OCI-LY1 (cell line): ENCODE measurements at regions not wholly inside any gene's neighbourhood (a gene's known extent, or its start where the extent isn't known, plus 50 kb on each side); places are given as distances from the start of the nearest gene placed in this dataset.

ENCODE experiments used
- CTCF ChIP-seq: fragments of 200-600 bp; sonication (generic), shearing (Covaris generic); IDR thresholded peaks from 2 replicates; pipeline ENCODE4 v1.5.1; 2017; ENCODE audit warnings: mild to moderate bottlenecking, antibody characterized with exemption, low read length, moderate library complexity, mixed read lengths
- EZH2 ChIP-seq: fragments of 200-600 bp; sonication (generic), shearing (Covaris generic); IDR thresholded peaks from 2 replicates; pipeline ENCODE4 v1.8.0; 2017; ENCODE audit warnings: borderline replicate concordance, mixed run types, mild to moderate bottlenecking, antibody characterized with exemption, low read length, moderate library complexity, mixed read lengths

GRCh38 chr3:69674752-69675151 lies 64.5 kb upstream of the MITF start:
- TF ChIP-seq CTCF (no peak), EZH2 (no peak)
